RPMI8226 (cell line): ENCODE measurements at regions not wholly inside any gene's neighbourhood (a gene's known extent, or its start where the extent isn't known, plus 50 kb on each side); places are given as distances from the start of the nearest gene placed in this dataset.

ENCODE experiments used
- DNase-seq: peaks from one replicate; pipeline ENCODE4 v3.0.0-alpha.2; 2015

- no peak for DNase-seq
Observed at GRCh38 chr21:43364261-43364510, 62.7 kb downstream of the SIK1 start.

GRCh38 chr21:43363506-43364260, 63.2 kb downstream of the SIK1 start:
- DNase-seq, result no peak

GRCh38 chr21:43362915-43363314, 64.0 kb downstream of the SIK1 start:
- DNase-seq, result no peak

GRCh38 chr21:43362321-43362791, 64.6 kb downstream of the SIK1 start:
- DNase-seq, result peak; percentile 64

- peak; percentile 77 for DNase-seq
Observed at GRCh38 chr21:43361493-43362296, 65.2 kb downstream of the SIK1 start.

- peak; percentile 88 for DNase-seq
Observed at GRCh38 chr21:43361127-43361492, 65.8 kb downstream of the SIK1 start.

- DNase-seq, result no peak
Observed at GRCh38 chr21:43360441-43361126, 66.3 kb downstream of the SIK1 start.

- no peak for DNase-seq
Observed at GRCh38 chr21:43358940-43359822, 67.8 kb downstream of the SIK1 start.

GRCh38 chr21:43357715-43358430, 69.1 kb downstream of the SIK1 start:
- no peak for DNase-seq

GRCh38 chr21:43355925-43356289, 71.0 kb downstream of the SIK1 start:
- DNase-seq, result peak; percentile 57

- no peak for DNase-seq
Observed at GRCh38 chr21:43355266-43355924, 71.5 kb downstream of the SIK1 start.

GRCh38 chr21:43354666-43355065, 72.3 kb downstream of the SIK1 start:
- DNase-seq, result no peak

- DNase-seq, result peak; percentile 85
Observed at GRCh38 chr21:43354026-43354420, 72.9 kb downstream of the SIK1 start.

GRCh38 chr21:43353282-43354025, 73.5 kb downstream of the SIK1 start:
- no peak for DNase-seq

- peak; percentile 92 for DNase-seq
Observed at GRCh38 chr21:43352568-43353281, 74.2 kb downstream of the SIK1 start.

- DNase-seq, result no peak
Observed at GRCh38 chr21:43352154-43352537, 74.8 kb downstream of the SIK1 start.

GRCh38 chr21:43351501-43352153, 75.3 kb downstream of the SIK1 start:
- DNase-seq, result no peak

- no peak for DNase-seq
Observed at GRCh38 chr21:43349644-43350043, 77.3 kb downstream of the SIK1 start.

GRCh38 chr21:43348801-43349261, 78.1 kb downstream of the SIK1 start:
- DNase-seq, result no peak
